Fibroblast of lung (primary cell): ENCODE measurements at regions not wholly inside any gene's neighbourhood (a gene's known extent, or its start where the extent isn't known, plus 50 kb on each side); places are given as distances from the start of the nearest gene placed in this dataset.

Source experiments
- CTCF ChIP-seq, 2 donors: IDR thresholded peaks in 1 of 2; conservative IDR thresholded peaks in 1 of 2; 1 replicate in 1 of 2; 2 replicates in 1 of 2; pipeline ENCODE4 v1.5.1; 2011 to 2012; ENCODE audit warnings: low read length in 2 of 2, control low read depth in 1 of 2, inconsistent platforms in 1 of 2, low read depth in 1 of 2, mild to moderate bottlenecking in 1 of 2
- EZH2 ChIP-seq: IDR thresholded peaks from 2 replicates; pipeline ENCODE4 v1.5.1; 2012; ENCODE audit warnings: low read length, control low read depth, mild to moderate bottlenecking; ENCODE audit errors: missing control alignments

- TF ChIP-seq CTCF (conservative IDR thresholded peaks at IDR 0.05 in 1 of 2, IDR thresholded peaks at IDR 0.05 in 1 of 2; ENCODE audit: low read depth in 1 of 2, low read length in 2 of 2): no peak
- no peak for TF ChIP-seq EZH2
Observed at GRCh38 chr4:122524176-122524575, 67.7 kb upstream of the IL2 start.
